ENCODE measurements at regions not wholly inside any gene's neighbourhood (a gene's known extent, or its start where the extent isn't known, plus 50 kb on each side); places are given as distances from the start of the nearest gene placed in this dataset.

GRCh38 chr2:120677696-120678247 lies 57.9 kb upstream of the GLI2 start:
- Histone ChIP-seq H3K9me3 (ENCODE audit: control insufficient read depth, insufficient read depth, low read depth, low read length) (no peaks in the 10 kb centered on the region), H3K4me1 (ENCODE audit: control insufficient read depth, insufficient read depth, low read length) (no peaks in the 10 kb centered on the region), H3K36me3 (ENCODE audit: control insufficient read depth in 2 of 2, insufficient read depth in 1 of 2, low read length in 2 of 2) (no peaks in the 10 kb centered on the region), H3K27ac (ENCODE audit: extremely low read depth, low read depth, low read length) (no peak overlapping the region), H3K4me3 (ENCODE audit: low read depth, low read length) (no peak overlapping the region)
- ChIA-PET CTCF (interaction anchor here (0.7 to 2.3 kb wide), 20 partner anchors 9 to 1141 kb away, joined by 3 to 11 read pairs (median 3); partner anchors contain the start of gene INHBB), POLR2A (interaction anchor here (0.7 kb wide), 1 partner anchor 165 kb away, joined by 4 read pairs; no protein-coding TSS in a partner anchor)
- TF ChIP-seq SCRT1 (tag by site-specific recombination; IDR thresholded peaks at IDR 0.05; ENCODE audit: borderline replicate concordance) = no peak
- no peak for TF ChIP-seq OSR2 (tag by site-specific recombination; IDR thresholded peaks at IDR 0.05)
- TF ChIP-seq SP2 (tag by site-specific recombination; IDR thresholded peaks at IDR 0.05) = no peak
- TF ChIP-seq ZNF561 (tag by site-specific recombination; IDR thresholded peaks at IDR 0.05; ENCODE audit: borderline replicate concordance) = no peak
- no peak for TF ChIP-seq RBAK (tag by site-specific recombination; IDR thresholded peaks at IDR 0.05)
- TF ChIP-seq ZNF530 (tag by site-specific recombination; IDR thresholded peaks at IDR 0.05; ENCODE audit: low read depth) = no peak
- TF ChIP-seq ZNF184 (tag by site-specific recombination; IDR thresholded peaks at IDR 0.05) = no peak
- TF ChIP-seq ZFP37 (tag by site-specific recombination; IDR thresholded peaks at IDR 0.05) = no peak
- no peak for TF ChIP-seq ZNF670 (tag by site-specific recombination; IDR thresholded peaks at IDR 0.05; ENCODE audit: low read depth)
- TF ChIP-seq ZNF350 (tag by site-specific recombination; IDR thresholded peaks at IDR 0.05) = no peak
- TF ChIP-seq ZNF394 (tag by site-specific recombination; IDR thresholded peaks at IDR 0.05; ENCODE audit: borderline replicate concordance) = no peak
- TF ChIP-seq ZNF513 (tag by site-specific recombination; IDR thresholded peaks at IDR 0.05) = no peak
- no peak for TF ChIP-seq ZNF549 (tag by site-specific recombination; IDR thresholded peaks at IDR 0.05)
- no peak for TF ChIP-seq ZNF837 (tag by site-specific recombination; IDR thresholded peaks at IDR 0.05)
- no peak for TF ChIP-seq GLIS2 (tag by site-specific recombination; IDR thresholded peaks at IDR 0.05)
- no peak for TF ChIP-seq ZNF571 (tag by site-specific recombination; IDR thresholded peaks at IDR 0.05)
- TF ChIP-seq ZNF174 (tag by site-specific recombination; IDR thresholded peaks at IDR 0.05) = no peak
- TF ChIP-seq ZBTB20 (tag by site-specific recombination; IDR thresholded peaks at IDR 0.05) = no peak
- TF ChIP-seq ZBTB6 (tag by site-specific recombination; IDR thresholded peaks at IDR 0.05) = no peak

- H3K36me3 ChIP-seq (ENCODE audit: control insufficient read depth in 2 of 2, insufficient read depth in 1 of 2, low read length in 2 of 2) = no peaks in the 10 kb centered on the region
- no peaks in the 10 kb centered on the region for H3K9me3 ChIP-seq (ENCODE audit: control insufficient read depth, insufficient read depth, low read depth, low read length)
- H3K4me3 ChIP-seq (ENCODE audit: low read depth, low read length) = no peak overlapping the region
- CTCF ChIA-PET = interaction anchor here (0.7 to 2.3 kb wide), 12 partner anchors 9 to 502 kb away, joined by 3 to 5 read pairs (median 4); partner anchors contain the start of gene INHBB
- POLR2A ChIA-PET = interaction anchor here (0.7 kb wide), 1 partner anchor 165 kb away, joined by 4 read pairs; no protein-coding TSS in a partner anchor
- no peaks in the 10 kb centered on the region for H3K4me1 ChIP-seq (ENCODE audit: control insufficient read depth, insufficient read depth, low read length)
- H3K27ac ChIP-seq (ENCODE audit: extremely low read depth, low read depth, low read length) = no peak overlapping the region
- TF ChIP-seq CTCF (tag by site-specific recombination; IDR thresholded peaks at IDR 0.05) (no peak), ZNF518A (tag by site-specific recombination; conservative IDR thresholded peaks at IDR 0.05; ENCODE audit: low read depth) (no peak), ZNF350 (tag by site-specific recombination; IDR thresholded peaks at IDR 0.05) (no peak), ZNF677 (tag by site-specific recombination; IDR thresholded peaks at IDR 0.05) (no peak), ZNF670 (tag by site-specific recombination; IDR thresholded peaks at IDR 0.05; ENCODE audit: low read depth) (no peak), ZNF626 (tag by site-specific recombination; IDR thresholded peaks at IDR 0.05) (no peak), HOXC10 (CRISPR knock-in tag; IDR thresholded peaks at IDR 0.05) (no peak), ZNF544 (tag by site-specific recombination; IDR thresholded peaks at IDR 0.05) (no peak), ZSCAN23 (tag by site-specific recombination; IDR thresholded peaks at IDR 0.05) (no peak)
Observed at GRCh38 chr2:120678251-120678650, 57.4 kb upstream of the GLI2 start.
